ENCODE measurements at regions not wholly inside any gene's neighbourhood (a gene's known extent, or its start where the extent isn't known, plus 50 kb on each side); places are given as distances from the start of the nearest gene placed in this dataset.

GRCh38 chr2:188039307-188039706, 252.4 kb upstream of the GULP1 start:
- no peak for TF ChIP-seq POLR2A (IDR thresholded peaks at IDR 0.05)
- TF ChIP-seq CTCF (IDR thresholded peaks at IDR 0.05), result no peak

Measured in adrenal gland (tissue), 5 donors.